Activated CD8-positive, alpha-beta memory T cell treated with anti-CD3 and anti-CD28 coated beads for 48 hours (primary cell): ENCODE measurements at regions not wholly inside any gene's neighbourhood (a gene's known extent, or its start where the extent isn't known, plus 50 kb on each side); places are given as distances from the start of the nearest gene placed in this dataset.

Experiments
- DNase-seq, 3 experiments: peaks; one replicate each; pipeline ENCODE4 v3.0.0-alpha.2; 2020; ENCODE audit warnings: low read depth in 2 of 3, low spot score in 2 of 3

GRCh38 chr12:45623940-45624339, 105.6 kb upstream of the ARID2 start:
- no peak for DNase-seq

- DNase-seq = no peak
These were observed 102.5 kb upstream of the ARID2 start for GRCh38 chr12:45626965-45627364.

DNA sequence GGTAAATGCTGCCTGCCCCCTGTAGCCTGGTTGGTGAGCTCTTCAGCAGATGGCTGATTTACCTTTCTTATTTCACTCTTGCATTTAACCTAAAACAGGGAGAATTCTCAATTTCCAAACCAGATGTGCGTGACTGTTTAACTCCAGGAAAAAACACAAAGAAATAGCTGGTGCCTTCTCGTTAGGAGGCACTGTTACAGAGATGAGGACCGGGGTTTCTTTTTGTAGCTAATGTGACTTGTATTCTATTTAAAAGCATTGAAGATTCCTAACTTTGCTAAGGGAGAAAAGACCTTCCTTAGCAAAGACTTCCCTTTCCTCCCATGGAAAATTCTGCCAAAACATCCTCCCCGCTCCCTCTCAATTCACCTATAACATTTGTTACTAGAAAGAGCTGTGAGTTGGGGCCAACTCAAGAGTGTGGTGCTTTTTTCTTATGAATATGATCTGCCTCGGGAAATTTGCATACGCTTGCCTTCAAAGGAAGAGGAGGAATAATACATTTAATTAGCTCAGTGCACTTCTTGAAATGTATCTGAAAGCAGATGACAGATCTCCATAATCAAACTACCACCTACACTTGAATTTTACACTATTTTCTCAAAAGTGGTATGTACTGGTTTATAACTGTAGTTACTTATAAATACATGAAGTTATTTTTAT, 102.0 kb upstream of the ARID2 start:
- no peak for DNase-seq

- no peak for DNase-seq
These were observed 100.2 kb upstream of the ARID2 start for GRCh38 chr12:45629292-45629691.

- no peak for DNase-seq
These were observed 95.8 kb upstream of the ARID2 start for GRCh38 chr12:45633733-45634132.

GRCh38 chr12:45634273-45634917, 95.1 kb upstream of the ARID2 start:
- no peak for DNase-seq

GRCh38 chr12:45637242-45637641, 92.3 kb upstream of the ARID2 start:
- DNase-seq = no peak

- DNase-seq = no peak
These were observed 91.8 kb upstream of the ARID2 start for GRCh38 chr12:45637706-45638105.

DNA sequence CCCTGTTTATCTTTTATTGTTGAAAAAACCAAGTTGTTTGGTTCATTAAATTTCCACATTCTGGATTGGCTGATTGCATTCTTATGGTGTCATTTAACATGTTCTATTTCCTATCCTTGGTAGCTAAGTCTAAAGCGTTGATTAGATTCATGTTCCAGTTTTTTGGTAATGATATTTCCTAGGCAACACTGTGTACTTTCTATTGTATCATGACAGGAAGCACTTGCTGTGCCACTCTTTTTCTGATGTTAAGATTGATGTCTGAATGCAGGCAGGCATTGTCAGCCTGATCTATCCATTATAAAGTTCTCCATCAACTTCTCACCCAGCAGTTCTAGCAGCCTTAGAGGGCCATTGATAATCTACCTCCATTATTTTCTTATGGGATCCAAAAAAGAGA, 91.1 kb upstream of the ARID2 start:
- DNase-seq = no peak

DNA sequence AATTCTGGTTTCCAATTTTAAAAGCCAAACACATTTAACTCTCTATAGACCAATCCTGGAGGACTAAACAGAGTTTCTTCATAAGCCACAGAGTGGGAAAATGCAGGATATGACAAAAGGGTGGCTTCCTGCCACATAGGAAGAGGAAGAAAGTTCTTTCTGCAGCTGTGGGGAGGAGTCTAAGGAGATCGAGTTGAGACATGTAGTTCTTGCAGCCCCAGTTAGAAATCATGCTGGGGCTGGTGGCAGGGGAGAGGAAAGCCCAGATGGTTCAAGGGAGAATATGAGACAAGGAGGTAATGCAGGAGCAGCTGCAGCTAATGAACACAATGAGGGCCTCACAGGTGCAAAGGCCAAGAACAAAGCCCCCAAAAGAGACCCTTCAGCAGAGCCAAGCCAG, 85.0 kb upstream of the ARID2 start:
- DNase-seq = no peak

GRCh38 chr12:45646851-45647581, 82.5 kb upstream of the ARID2 start:
- no peak for DNase-seq

GRCh38 chr12:45648070-45648469, 81.4 kb upstream of the ARID2 start:
- DNase-seq = no peak

DNA sequence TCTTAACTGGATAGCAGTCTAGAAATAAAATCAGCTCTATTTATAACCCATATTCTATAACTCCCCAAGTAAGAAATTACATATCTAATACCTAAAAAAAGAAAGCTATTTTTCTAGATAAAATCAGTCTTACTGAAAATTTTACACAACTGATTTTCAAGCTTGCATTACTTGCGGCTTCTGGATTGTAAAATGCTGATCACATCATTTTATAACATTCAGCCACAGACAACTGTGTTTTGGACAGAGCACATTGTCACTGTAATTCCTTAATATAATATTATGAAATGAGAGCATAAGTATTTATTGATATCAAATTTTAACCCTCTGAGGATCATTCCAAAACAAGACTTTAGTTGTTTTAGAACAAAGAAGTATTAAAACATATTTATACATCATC, 78.5 kb upstream of the ARID2 start:
- DNase-seq = no peak

- no peak for DNase-seq
These were observed 75.4 kb upstream of the ARID2 start for GRCh38 chr12:45654002-45654665.

DNA sequence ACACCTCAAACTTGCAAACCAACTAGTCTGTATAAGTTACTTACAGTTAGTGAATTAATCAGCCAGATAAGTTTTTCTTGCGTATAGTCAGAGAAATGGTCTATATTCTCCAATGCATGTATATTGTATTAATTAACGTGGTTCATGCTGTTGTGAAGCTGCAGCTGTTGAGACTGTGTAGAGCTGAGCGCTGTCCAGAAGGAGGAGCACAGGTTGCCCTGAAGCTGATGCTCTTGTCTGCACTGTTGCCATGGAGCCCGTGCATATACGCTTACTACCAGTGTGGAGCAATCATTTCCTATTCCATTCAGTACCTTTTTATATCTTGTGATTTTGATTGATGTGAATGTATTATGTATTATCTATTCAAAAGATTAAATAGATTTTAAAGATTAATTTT, 74.3 kb upstream of the ARID2 start:
- DNase-seq = no peak

GRCh38 chr12:45655743-45656142, 73.8 kb upstream of the ARID2 start:
- no peak for DNase-seq

DNA sequence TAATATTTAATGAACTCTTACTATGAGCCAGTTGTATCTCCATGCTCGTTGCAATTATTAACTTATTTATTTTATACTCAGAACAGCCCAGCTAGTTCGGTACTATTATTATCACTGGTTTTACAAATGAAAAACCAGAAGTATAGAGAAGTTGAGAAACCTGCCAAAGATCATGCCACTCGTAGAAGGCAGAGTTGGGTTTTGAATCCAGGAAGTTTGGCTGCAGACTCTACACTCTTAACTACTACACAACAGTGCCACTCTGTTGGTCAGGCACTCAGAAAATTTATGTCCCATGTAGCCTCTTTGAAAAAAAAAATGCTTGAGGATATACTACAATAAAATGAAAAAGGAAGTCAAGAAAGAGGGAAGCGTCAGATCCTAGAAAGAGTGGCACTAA, 71.5 kb upstream of the ARID2 start:
- no peak for DNase-seq

DNA sequence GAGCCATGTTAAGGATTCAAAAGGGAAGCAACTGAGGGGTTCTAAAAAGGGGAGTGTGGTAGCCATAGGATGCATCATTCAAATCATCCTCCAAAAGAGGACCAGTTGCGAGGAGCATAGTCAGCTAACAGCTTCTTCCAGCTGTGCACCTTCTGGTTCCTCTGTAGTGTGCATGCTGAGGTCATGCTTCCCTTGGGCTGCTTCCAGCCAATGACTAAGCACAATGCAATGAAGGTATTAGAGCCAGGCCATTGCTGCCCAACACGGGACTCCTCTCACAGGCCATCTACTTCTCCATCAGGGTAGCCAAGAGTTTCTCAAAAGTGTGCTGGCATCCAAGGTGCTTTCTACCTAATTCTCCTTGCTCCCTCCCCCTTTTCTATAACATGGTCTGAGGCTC, 69.2 kb upstream of the ARID2 start:
- DNase-seq = no peak

DNA sequence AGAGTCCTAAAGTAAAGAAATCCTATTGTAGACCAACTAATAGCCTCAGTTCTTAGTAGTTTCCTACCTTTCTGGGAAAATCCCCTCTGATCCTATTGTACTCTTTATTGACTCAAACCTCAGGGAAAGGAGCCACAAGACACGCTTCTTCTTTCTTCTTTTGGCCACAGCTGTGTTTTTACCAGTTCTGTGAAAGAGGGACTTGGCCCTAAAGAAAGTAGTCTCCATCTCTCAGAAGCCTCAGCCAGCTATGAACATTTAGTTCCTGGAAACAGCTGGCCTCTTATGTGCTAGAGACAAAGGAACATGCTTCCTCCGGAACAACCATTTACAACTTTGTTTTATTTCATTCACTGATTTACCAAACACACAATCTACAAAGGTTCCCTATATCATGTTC, 66.1 kb upstream of the ARID2 start:
- DNase-seq = no peak

- DNase-seq = no peak
These were observed 63.6 kb upstream of the ARID2 start for GRCh38 chr12:45665941-45666340.

- no peak for DNase-seq
These were observed 63.1 kb upstream of the ARID2 start for GRCh38 chr12:45666396-45666795.

GRCh38 chr12:45666816-45667215, 62.7 kb upstream of the ARID2 start:
- no peak for DNase-seq
